Endodermal cell (in vitro differentiated cells): ENCODE measurements at regions not wholly inside any gene's neighbourhood (a gene's known extent, or its start where the extent isn't known, plus 50 kb on each side); places are given as distances from the start of the nearest gene placed in this dataset.

ENCODE experiments used
- DNase-seq: peaks from one replicate; pipeline ENCODE4 v3.0.0-alpha.2; 2017
- H3K27ac ChIP-seq: 2 replicates; pipeline ENCODE4 v1.5.1; 2013; ENCODE audit warnings: mild to moderate bottlenecking, low read depth, low read length, moderate library complexity
- H3K27me3 ChIP-seq: 2 replicates; pipeline ENCODE4 v1.6.1; 2013; ENCODE audit warnings: mild to moderate bottlenecking, low read length, moderate library complexity; ENCODE audit not compliant: insufficient read depth, control insufficient read depth, poor library complexity, severe bottlenecking
- H3K36me3 ChIP-seq: 2 replicates; pipeline ENCODE4 v1.7.0; 2013; ENCODE audit warnings: mild to moderate bottlenecking, low read length, moderate library complexity; ENCODE audit not compliant: control insufficient read depth, insufficient read depth
- H3K4me1 ChIP-seq: one replicate; pipeline ENCODE4 v1.7.0; 2013; ENCODE audit warnings: low read length; ENCODE audit not compliant: control insufficient read depth, insufficient read depth
- H3K4me3 ChIP-seq: 2 replicates; pipeline ENCODE4 v1.5.1; 2013; ENCODE audit warnings: mild to moderate bottlenecking, low read length, moderate library complexity
- H3K9ac ChIP-seq: 2 replicates; pipeline ENCODE4 v1.6.1; 2013; ENCODE audit warnings: mild to moderate bottlenecking, low read length, moderate library complexity; ENCODE audit not compliant: poor library complexity, severe bottlenecking; ENCODE audit errors: extremely low read depth
- H3K9me3 ChIP-seq: 2 replicates; pipeline ENCODE4 v1.6.1; 2013; ENCODE audit warnings: mild to moderate bottlenecking, low read length, moderate library complexity; ENCODE audit not compliant: control insufficient read depth
- H3K27ac Mint-ChIP-seq: 2 replicates; pipeline ENCODE4 v1.8.0; 2020; ENCODE audit warnings: mixed read lengths
- H3K27me3 Mint-ChIP-seq: 2 replicates; pipeline ENCODE4 v1.8.0; 2021; ENCODE audit warnings: mild to moderate bottlenecking, mixed read lengths; ENCODE audit not compliant: insufficient read depth
- H3K36me3 Mint-ChIP-seq: 2 replicates; pipeline ENCODE4 v1.8.0; 2020; ENCODE audit warnings: low read depth, mixed read lengths
- H3K4me1 Mint-ChIP-seq: 2 replicates; pipeline ENCODE4 v1.8.0; 2020; ENCODE audit warnings: mixed read lengths
- H3K4me3 Mint-ChIP-seq: 2 replicates; pipeline ENCODE4 v1.8.0; 2020; ENCODE audit warnings: mild to moderate bottlenecking, moderate library complexity, mixed read lengths
- H3K9me3 Mint-ChIP-seq: 2 replicates; pipeline ENCODE4 v1.8.0; 2020; ENCODE audit warnings: mild to moderate bottlenecking, mixed read lengths
- CTCF ChIP-seq: fragments of 200-600 bp; sonication (generic); conservative IDR thresholded peaks from 2 replicates; pipeline ENCODE4 v1.5.0; 2021; ENCODE audit warnings: antibody characterized with exemption, mild to moderate bottlenecking
- WGBS, 2 experiments: methylation state at CpG; one replicate each; pipeline versions ENCODE4 v1.1.5 to v1.1.7; 2013; ENCODE audit warnings: missing lambda C conversion rate in 2 of 2, mixed read lengths in 1 of 2; ENCODE audit not compliant: insufficient coverage in 1 of 2, insufficient read length in 1 of 2; 5-methylcytosine and 5-hydroxymethylcytosine counted together

- 76 to 80% methylated on average over 10 to 17 of the region's 17 CpGs for WGBS, 2 experiments
- Histone ChIP-seq H3K9me3 (peaks cover 90% of the 10 kb centered on the region), H3K9ac (no peak overlapping the region), H3K36me3 (no peaks in the 10 kb centered on the region), H3K27ac (no peak overlapping the region), H3K27me3 (no peaks in the 10 kb centered on the region), H3K4me3 (no peak overlapping the region), H3K4me1 (no peaks in the 10 kb centered on the region)
- H3K9me3 Mint-ChIP-seq, result peaks cover 96% of the 10 kb centered on the region
- DNase-seq, result no peak
- no peak for TF ChIP-seq CTCF
- H3K27ac Mint-ChIP-seq, result no peak overlapping the region
- H3K4me1 Mint-ChIP-seq, result no peaks in the 10 kb centered on the region
- no peaks in the 10 kb centered on the region for H3K27me3 Mint-ChIP-seq
- no peak overlapping the region for H3K4me3 Mint-ChIP-seq
- H3K36me3 Mint-ChIP-seq, result peaks cover 3% of the 10 kb centered on the region
These were observed 1319.1 kb downstream of the TMEM121 start for GRCh38 chr14:106845286-106846087.

GRCh38 chr14:106846218-106846617 is 1319.8 kb downstream of the TMEM121 start:
- no peak for TF ChIP-seq CTCF
- Histone ChIP-seq H3K9me3 (peaks cover 90% of the 10 kb centered on the region), H3K9ac (no peak overlapping the region), H3K36me3 (no peaks in the 10 kb centered on the region), H3K4me3 (no peak overlapping the region), H3K27ac (no peak overlapping the region), H3K4me1 (no peaks in the 10 kb centered on the region), H3K27me3 (no peaks in the 10 kb centered on the region)
- no peak overlapping the region for H3K4me3 Mint-ChIP-seq
- H3K36me3 Mint-ChIP-seq, result peaks cover 3% of the 10 kb centered on the region
- H3K9me3 Mint-ChIP-seq, result peaks cover 95% of the 10 kb centered on the region
- no peak overlapping the region for H3K27ac Mint-ChIP-seq
- no peaks in the 10 kb centered on the region for H3K4me1 Mint-ChIP-seq
- no peaks in the 10 kb centered on the region for H3K27me3 Mint-ChIP-seq
- WGBS, 2 experiments, result 75% methylated on average over 2 of the region's 2 CpGs; no CpG with 5 or more reads in 1 of the 2 experiments
- no peak for DNase-seq

GRCh38 chr14:106848330-106849121 is 1322.1 kb downstream of the TMEM121 start:
- Histone ChIP-seq H3K4me1 (no peaks in the 10 kb centered on the region), H3K4me3 (no peak overlapping the region), H3K27me3 (no peaks in the 10 kb centered on the region), H3K27ac (no peak overlapping the region), H3K36me3 (no peaks in the 10 kb centered on the region), H3K9me3 (peaks cover 90% of the 10 kb centered on the region), H3K9ac (no peak overlapping the region)
- H3K27me3 Mint-ChIP-seq, result no peaks in the 10 kb centered on the region
- H3K4me1 Mint-ChIP-seq, result no peaks in the 10 kb centered on the region
- WGBS, 2 experiments, result 83% methylated on average over 3 of the region's 3 CpGs; no CpG with 5 or more reads in 1 of the 2 experiments
- DNase-seq, result no peak
- H3K36me3 Mint-ChIP-seq, result no peaks in the 10 kb centered on the region
- no peak overlapping the region for H3K4me3 Mint-ChIP-seq
- H3K27ac Mint-ChIP-seq, result no peak overlapping the region
- H3K9me3 Mint-ChIP-seq, result peaks cover 95% of the 10 kb centered on the region
- TF ChIP-seq CTCF, result no peak
